Neural cell (in vitro differentiated cells): ENCODE measurements at regions not wholly inside any gene's neighbourhood (a gene's known extent, or its start where the extent isn't known, plus 50 kb on each side); places are given as distances from the start of the nearest gene placed in this dataset.

ENCODE experiments used
- H2AFZ ChIP-seq: fragments of 200-600, 300-800 bp; sonication (generic), shearing (Covaris generic); 2 replicates; pipeline ENCODE4 v1.6.0; 2014; ENCODE audit warnings: low read depth, mild to moderate bottlenecking, antibody characterized with exemption, low read length, moderate library complexity
- H3F3A ChIP-seq: fragments of 200-600 bp; shearing (Covaris generic); 2 replicates; pipeline ENCODE4 v1.6.1; 2016; ENCODE audit warnings: mild to moderate bottlenecking, moderate library complexity, mixed read lengths, antibody characterized with exemption, low read length; ENCODE audit not compliant: insufficient read depth, poor library complexity, severe bottlenecking
- H3K27ac ChIP-seq: fragments of 200-600, 300-800 bp; sonication (generic), shearing (Covaris generic); 2 replicates; pipeline ENCODE4 v1.5.1; 2014; ENCODE audit warnings: mild to moderate bottlenecking, low read length, moderate library complexity
- H3K27me3 ChIP-seq: fragments of 300-800, 200-600 bp; sonication (generic), shearing (Covaris generic); 2 replicates; pipeline ENCODE4 v1.6.0; 2014; ENCODE audit warnings: mild to moderate bottlenecking, low read depth, low read length, moderate library complexity; ENCODE audit not compliant: insufficient read depth
- H3K36me3 ChIP-seq: fragments of 300-800, 200-600 bp; sonication (generic), shearing (Covaris generic); 2 replicates; pipeline ENCODE4 v1.5.1; 2014; ENCODE audit warnings: mild to moderate bottlenecking, antibody characterized with exemption, low read length, moderate library complexity; ENCODE audit not compliant: insufficient read depth
- H3K4me2 ChIP-seq: fragments of 300-800, 200-600 bp; sonication (generic), shearing (Covaris generic); 2 replicates; pipeline ENCODE4 v1.6.0; 2014; ENCODE audit warnings: mild to moderate bottlenecking, low read length
- H3K4me3 ChIP-seq: fragments of 300-800, 200-600 bp; sonication (generic), shearing (Covaris generic); 2 replicates; pipeline ENCODE4 v1.5.1; 2014; ENCODE audit warnings: mild to moderate bottlenecking, low read length, moderate library complexity
- H3K79me2 ChIP-seq: fragments of 200-600 bp; shearing (Covaris generic); replicated peaks from 2 replicates; pipeline ENCODE4 v1.6.0; 2014; ENCODE audit warnings: mild to moderate bottlenecking, low read length, moderate library complexity; ENCODE audit not compliant: insufficient read depth
- H3K9ac ChIP-seq: fragments of 300-800, 200-600 bp; sonication (generic), shearing (Covaris generic); 2 replicates; pipeline ENCODE4 v1.6.1; 2016; ENCODE audit warnings: mild to moderate bottlenecking, low read length, mixed read lengths
- H3K9me2 ChIP-seq: fragments of 200-600 bp; shearing (Covaris generic); 2 replicates; pipeline ENCODE4 v1.6.1; 2016; ENCODE audit warnings: mild to moderate bottlenecking, low read length, mixed read lengths; ENCODE audit not compliant: insufficient read depth
- H3K9me3 ChIP-seq: fragments of 200-600, 300-800 bp; sonication (generic), shearing (Covaris generic); 2 replicates; pipeline ENCODE4 v1.6.1; 2016; ENCODE audit warnings: mild to moderate bottlenecking, mixed run types, low read length, moderate library complexity, mixed read lengths
- H4K20me1 ChIP-seq: fragments of 200-600 bp; shearing (Covaris generic); 2 replicates; pipeline ENCODE4 v1.6.1; 2016; ENCODE audit warnings: mild to moderate bottlenecking, mixed run types; ENCODE audit not compliant: insufficient read depth
- CTCF ChIP-seq: fragments of 450-650 bp; IDR thresholded peaks from 2 replicates; pipeline ENCODE4 v1.5.1; 2014; ENCODE audit warnings: antibody characterized with exemption, mild to moderate bottlenecking, moderate library complexity; ENCODE audit not compliant: poor library complexity, severe bottlenecking
- EP300 ChIP-seq: fragments of 450-650 bp; conservative IDR thresholded peaks from 2 replicates; pipeline ENCODE4 v1.6.1; 2014; ENCODE audit warnings: antibody characterized with exemption, mild to moderate bottlenecking, moderate library complexity; ENCODE audit not compliant: poor library complexity, severe bottlenecking
- EZH2 ChIP-seq: fragments of 200-600, 300-800 bp; shearing (Covaris generic), sonication (generic); IDR thresholded peaks from 2 replicates; pipeline ENCODE4 v1.6.1; 2014; ENCODE audit warnings: antibody characterized with exemption, low read length, borderline replicate concordance, mild to moderate bottlenecking; ENCODE audit not compliant: insufficient read depth, poor library complexity, severe bottlenecking
- MXI1 ChIP-seq: fragments of 450-650 bp; conservative IDR thresholded peaks from 2 replicates; pipeline ENCODE4 v1.6.1; 2014; ENCODE audit warnings: antibody characterized with exemption, mild to moderate bottlenecking; ENCODE audit not compliant: poor library complexity, severe bottlenecking
- POLR2AphosphoS5 ChIP-seq: IDR thresholded peaks from 2 replicates; pipeline ENCODE4 v1.6.1; 2012
- RAD21 ChIP-seq: fragments of 450-650 bp; conservative IDR thresholded peaks from 2 replicates; pipeline ENCODE4 v1.6.1; 2014; ENCODE audit warnings: antibody characterized with exemption, mild to moderate bottlenecking, moderate library complexity
- REST ChIP-seq: IDR thresholded peaks from 2 replicates; pipeline ENCODE4 v1.6.1; 2012; ENCODE audit warnings: borderline replicate concordance
- SMC3 ChIP-seq: fragments of 450-650 bp; conservative IDR thresholded peaks from 2 replicates; pipeline ENCODE4 v1.6.1; 2014; ENCODE audit warnings: antibody characterized with exemption, mild to moderate bottlenecking, moderate library complexity; ENCODE audit not compliant: poor library complexity
- TAF1 ChIP-seq: IDR thresholded peaks from 2 replicates; pipeline ENCODE4 v1.6.1; 2012; ENCODE audit warnings: low read depth

GRCh38 chr6:128666405-128666804 lies 146.0 kb upstream of the PTPRK start:
- Histone ChIP-seq H3K4me3 (no peak overlapping the region), H3K27ac (no peak overlapping the region), H3K9me3 (no peaks in the 10 kb centered on the region), H3K27me3 (no peaks in the 10 kb centered on the region), H3K4me2 (no peak overlapping the region), H2AFZ (no peak overlapping the region), H3K79me2 (no peaks in the 10 kb centered on the region), H3K9me2 (no peaks in the 10 kb centered on the region), H3K36me3 (no peaks in the 10 kb centered on the region), H3F3A (no peaks in the 10 kb centered on the region), H4K20me1 (no peaks in the 10 kb centered on the region), H3K9ac (no peak overlapping the region)
- TF ChIP-seq CTCF (no peak), REST (no peak), EZH2 (no peak), EP300 (no peak), TAF1 (no peak), MXI1 (no peak), POLR2AphosphoS5 (no peak), SMC3 (no peak), RAD21 (no peak)

GRCh38 chr6:128663238-128663637 lies 142.8 kb upstream of the PTPRK start:
- no peak overlapping the region for H2AFZ ChIP-seq
- no peaks in the 10 kb centered on the region for H4K20me1 ChIP-seq
- H3K4me3 ChIP-seq = no peak overlapping the region
- no peak for TF ChIP-seq TAF1
- TF ChIP-seq REST = no peak
- TF ChIP-seq EP300 = no peak
- TF ChIP-seq RAD21 = no peak
- TF ChIP-seq SMC3 = no peak
- TF ChIP-seq MXI1 = no peak
- TF ChIP-seq POLR2AphosphoS5 = no peak
- TF ChIP-seq EZH2 = no peak
- no peak for TF ChIP-seq CTCF
- H3K9ac ChIP-seq = no peak overlapping the region
- no peaks in the 10 kb centered on the region for H3K79me2 ChIP-seq
- H3K27me3 ChIP-seq = no peaks in the 10 kb centered on the region
- H3K4me2 ChIP-seq = no peak overlapping the region
- no peaks in the 10 kb centered on the region for H3K9me3 ChIP-seq
- no peaks in the 10 kb centered on the region for H3K9me2 ChIP-seq
- H3K36me3 ChIP-seq = no peaks in the 10 kb centered on the region
- no peak overlapping the region for H3K27ac ChIP-seq
- H3F3A ChIP-seq = no peaks in the 10 kb centered on the region
